ENCODE measurements at regions not wholly inside any gene's neighbourhood (a gene's known extent, or its start where the extent isn't known, plus 50 kb on each side); places are given as distances from the start of the nearest gene placed in this dataset.

GRCh38 chr4:10317345-10317744 lies 139.9 kb downstream of the ZNF518B start:
- DNase-seq (ENCODE audit: low read depth) (no peak), FAIRE-seq (no peak)
- TF ChIP-seq, protein P1, sequence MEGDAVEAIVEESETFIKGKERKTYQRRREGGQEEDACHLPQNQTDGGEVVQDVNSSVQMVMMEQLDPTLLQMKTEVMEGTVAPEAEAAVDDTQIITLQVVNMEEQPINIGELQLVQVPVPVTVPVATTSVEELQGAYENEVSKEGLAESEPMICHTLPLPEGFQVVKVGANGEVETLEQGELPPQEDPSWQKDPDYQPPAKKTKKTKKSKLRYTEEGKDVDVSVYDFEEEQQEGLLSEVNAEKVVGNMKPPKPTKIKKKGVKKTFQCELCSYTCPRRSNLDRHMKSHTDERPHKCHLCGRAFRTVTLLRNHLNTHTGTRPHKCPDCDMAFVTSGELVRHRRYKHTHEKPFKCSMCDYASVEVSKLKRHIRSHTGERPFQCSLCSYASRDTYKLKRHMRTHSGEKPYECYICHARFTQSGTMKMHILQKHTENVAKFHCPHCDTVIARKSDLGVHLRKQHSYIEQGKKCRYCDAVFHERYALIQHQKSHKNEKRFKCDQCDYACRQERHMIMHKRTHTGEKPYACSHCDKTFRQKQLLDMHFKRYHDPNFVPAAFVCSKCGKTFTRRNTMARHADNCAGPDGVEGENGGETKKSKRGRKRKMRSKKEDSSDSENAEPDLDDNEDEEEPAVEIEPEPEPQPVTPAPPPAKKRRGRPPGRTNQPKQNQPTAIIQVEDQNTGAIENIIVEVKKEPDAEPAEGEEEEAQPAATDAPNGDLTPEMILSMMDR (IDR thresholded peaks at IDR 0.05; ENCODE audit: insufficient read depth, low read length, severe bottlenecking): no peak
- no peak overlapping the region for H3K4me3 ChIP-seq (ENCODE audit: low read depth, low read length)
- no peaks in the 10 kb centered on the region for H3K36me3 ChIP-seq (ENCODE audit: control insufficient read depth, insufficient read depth, low read length)
- H3K27me3 ChIP-seq (ENCODE audit: control insufficient read depth, insufficient read depth, low read length): no peaks in the 10 kb centered on the region

GRCh38 chr4:10316851-10317250 lies 140.4 kb downstream of the ZNF518B start:
- TF ChIP-seq, protein P1 (IDR thresholded peaks at IDR 0.05; ENCODE audit: insufficient read depth, low read length, severe bottlenecking): no peak
- DNase-seq (ENCODE audit: low read depth): no peak
- Histone ChIP-seq H3K36me3 (ENCODE audit: control insufficient read depth, insufficient read depth, low read length) (no peaks in the 10 kb centered on the region), H3K27me3 (ENCODE audit: control insufficient read depth, insufficient read depth, low read length) (no peaks in the 10 kb centered on the region), H3K4me3 (ENCODE audit: low read depth, low read length) (no peak overlapping the region)
- no peak for FAIRE-seq

- DNase-seq (ENCODE audit: low read depth): no peak
- Histone ChIP-seq H3K36me3 (ENCODE audit: control insufficient read depth, insufficient read depth, low read length) (no peaks in the 10 kb centered on the region), H3K27me3 (ENCODE audit: control insufficient read depth, insufficient read depth, low read length) (peaks cover 1% of the 10 kb centered on the region), H3K4me3 (ENCODE audit: low read depth, low read length) (no peak overlapping the region)
- TF ChIP-seq, protein P1 (IDR thresholded peaks at IDR 0.05; ENCODE audit: insufficient read depth, low read length, severe bottlenecking): no peak
- no peak for FAIRE-seq
Measured at GRCh38 chr4:10315638-10316037, 141.6 kb downstream of the ZNF518B start.

GRCh38 chr4:10312568-10312967 lies 144.7 kb downstream of the ZNF518B start:
- no peak for DNase-seq (ENCODE audit: low read depth)
- TF ChIP-seq, protein P1 (IDR thresholded peaks at IDR 0.05; ENCODE audit: insufficient read depth, low read length, severe bottlenecking): no peak
- H3K4me3 ChIP-seq (ENCODE audit: low read depth, low read length): no peak overlapping the region
- peaks cover 1% of the 10 kb centered on the region for H3K27me3 ChIP-seq (ENCODE audit: control insufficient read depth, insufficient read depth, low read length)
- FAIRE-seq: peak; percentile 13
- H3K36me3 ChIP-seq (ENCODE audit: control insufficient read depth, insufficient read depth, low read length): no peaks in the 10 kb centered on the region

DNA sequence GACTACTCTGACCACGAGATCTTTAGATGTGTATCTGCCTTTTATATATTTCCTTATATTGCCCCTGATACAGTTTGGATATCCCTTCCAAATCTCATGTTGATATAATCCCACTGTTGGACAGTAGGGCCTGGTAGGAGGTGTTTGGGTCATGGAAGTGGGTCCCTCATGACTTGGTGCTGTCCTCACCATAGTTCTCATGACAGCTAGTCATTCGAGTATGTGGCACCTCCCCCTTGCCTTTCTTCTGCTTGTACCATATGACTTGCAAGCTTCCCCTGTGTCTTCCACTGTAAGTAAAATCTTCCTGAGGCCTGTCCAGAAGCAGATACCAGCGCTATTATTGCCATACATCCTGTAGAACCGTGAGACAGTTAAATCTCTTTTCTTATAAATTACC lies 145.3 kb downstream of the ZNF518B start:
- no peaks in the 10 kb centered on the region for H3K36me3 ChIP-seq (ENCODE audit: control insufficient read depth, insufficient read depth, low read length)
- no peak for DNase-seq (ENCODE audit: low read depth)
- no peak overlapping the region for H3K4me3 ChIP-seq (ENCODE audit: low read depth, low read length)
- FAIRE-seq: no peak
- H3K27me3 ChIP-seq (ENCODE audit: control insufficient read depth, insufficient read depth, low read length): peaks cover 1% of the 10 kb centered on the region
- TF ChIP-seq, protein P1 (IDR thresholded peaks at IDR 0.05; ENCODE audit: insufficient read depth, low read length, severe bottlenecking): no peak

GRCh38 chr4:10305816-10306215 lies 151.4 kb downstream of the ZNF518B start:
- TF ChIP-seq, protein P1 (IDR thresholded peaks at IDR 0.05; ENCODE audit: insufficient read depth, low read length, severe bottlenecking): no peak
- no peak overlapping the region for H3K4me3 ChIP-seq (ENCODE audit: low read depth, low read length)
- H3K27me3 ChIP-seq (ENCODE audit: control insufficient read depth, insufficient read depth, low read length): peaks cover 2% of the 10 kb centered on the region
- no peaks in the 10 kb centered on the region for H3K36me3 ChIP-seq (ENCODE audit: control insufficient read depth, insufficient read depth, low read length)
- DNase-seq (ENCODE audit: low read depth) (no peak), FAIRE-seq (no peak)
